GM12873 (cell line): ENCODE measurements at regions not wholly inside any gene's neighbourhood (a gene's known extent, or its start where the extent isn't known, plus 50 kb on each side); places are given as distances from the start of the nearest gene placed in this dataset.

Experiments
- TF ChIP-seq, protein P1 (sequence below): IDR thresholded peaks from 2 replicates; pipeline ENCODE4 v1.5.1; 2012; ENCODE audit warnings: low read depth, mild to moderate bottlenecking, moderate library complexity, low read length, control low read depth; ENCODE audit not compliant: insufficient read depth; ENCODE audit errors: missing control alignments

DNA sequence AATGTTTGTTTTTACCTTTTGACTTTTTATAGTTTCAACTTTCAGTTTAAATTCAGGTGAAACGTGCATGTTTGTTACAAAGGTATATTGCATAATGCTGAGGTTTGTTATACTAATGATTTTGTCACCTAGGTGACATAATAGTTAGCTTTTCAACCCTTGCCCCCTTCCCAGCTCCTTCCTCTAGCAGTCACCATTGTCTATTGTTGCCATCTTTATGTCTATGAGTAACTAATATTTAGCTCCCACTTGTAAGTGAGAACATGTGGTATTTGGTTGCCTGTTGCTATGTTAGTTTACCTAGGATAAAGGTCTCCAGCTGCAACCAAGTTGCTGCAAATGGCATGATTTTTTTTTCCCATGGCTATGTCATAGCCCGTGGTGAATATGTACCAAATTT is 322.3 kb upstream of the SETBP1 start:
- TF ChIP-seq, protein P1, sequence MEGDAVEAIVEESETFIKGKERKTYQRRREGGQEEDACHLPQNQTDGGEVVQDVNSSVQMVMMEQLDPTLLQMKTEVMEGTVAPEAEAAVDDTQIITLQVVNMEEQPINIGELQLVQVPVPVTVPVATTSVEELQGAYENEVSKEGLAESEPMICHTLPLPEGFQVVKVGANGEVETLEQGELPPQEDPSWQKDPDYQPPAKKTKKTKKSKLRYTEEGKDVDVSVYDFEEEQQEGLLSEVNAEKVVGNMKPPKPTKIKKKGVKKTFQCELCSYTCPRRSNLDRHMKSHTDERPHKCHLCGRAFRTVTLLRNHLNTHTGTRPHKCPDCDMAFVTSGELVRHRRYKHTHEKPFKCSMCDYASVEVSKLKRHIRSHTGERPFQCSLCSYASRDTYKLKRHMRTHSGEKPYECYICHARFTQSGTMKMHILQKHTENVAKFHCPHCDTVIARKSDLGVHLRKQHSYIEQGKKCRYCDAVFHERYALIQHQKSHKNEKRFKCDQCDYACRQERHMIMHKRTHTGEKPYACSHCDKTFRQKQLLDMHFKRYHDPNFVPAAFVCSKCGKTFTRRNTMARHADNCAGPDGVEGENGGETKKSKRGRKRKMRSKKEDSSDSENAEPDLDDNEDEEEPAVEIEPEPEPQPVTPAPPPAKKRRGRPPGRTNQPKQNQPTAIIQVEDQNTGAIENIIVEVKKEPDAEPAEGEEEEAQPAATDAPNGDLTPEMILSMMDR, result no peak

DNA sequence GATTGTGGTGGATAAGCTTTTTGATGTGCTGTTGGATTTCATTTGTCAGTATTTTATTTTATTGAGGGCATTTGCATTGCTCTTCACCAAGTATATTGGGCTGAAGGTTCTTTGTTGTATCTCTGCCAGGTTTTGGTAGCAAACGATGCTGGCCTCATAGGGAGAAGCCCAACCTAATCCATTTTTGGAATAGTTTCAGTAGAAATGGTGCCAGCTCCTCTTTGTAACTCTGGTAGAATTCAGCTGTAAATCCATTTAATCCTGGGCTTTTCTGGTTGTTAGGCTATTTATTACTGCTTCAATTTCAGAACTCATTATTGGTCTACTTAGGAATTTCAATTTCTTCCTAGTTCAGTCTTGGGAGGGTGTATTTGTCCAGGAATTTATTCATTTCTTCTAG is 309.8 kb upstream of the SETBP1 start:
- TF ChIP-seq, protein P1, result no peak

DNA sequence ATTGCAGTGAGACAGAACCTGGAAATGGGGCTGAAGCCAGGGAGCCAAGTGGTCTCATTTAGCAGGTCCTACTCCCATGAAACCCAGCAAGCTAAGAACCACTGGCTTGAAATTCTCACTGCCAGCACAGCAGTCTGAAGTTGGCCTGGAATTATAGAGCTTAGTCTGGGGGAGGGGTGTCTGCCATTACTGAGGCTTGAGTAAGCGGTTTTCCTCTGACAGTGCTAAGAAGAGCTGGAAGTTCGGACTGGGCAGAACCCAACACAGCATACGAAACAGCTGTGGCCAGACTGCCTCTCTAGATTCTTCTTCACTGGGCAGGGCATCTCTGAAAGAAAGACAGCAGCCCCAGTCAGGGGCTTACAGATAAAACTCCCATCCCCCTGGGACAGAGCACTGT is 305.7 kb upstream of the SETBP1 start:
- TF ChIP-seq, protein P1, result no peak

DNA sequence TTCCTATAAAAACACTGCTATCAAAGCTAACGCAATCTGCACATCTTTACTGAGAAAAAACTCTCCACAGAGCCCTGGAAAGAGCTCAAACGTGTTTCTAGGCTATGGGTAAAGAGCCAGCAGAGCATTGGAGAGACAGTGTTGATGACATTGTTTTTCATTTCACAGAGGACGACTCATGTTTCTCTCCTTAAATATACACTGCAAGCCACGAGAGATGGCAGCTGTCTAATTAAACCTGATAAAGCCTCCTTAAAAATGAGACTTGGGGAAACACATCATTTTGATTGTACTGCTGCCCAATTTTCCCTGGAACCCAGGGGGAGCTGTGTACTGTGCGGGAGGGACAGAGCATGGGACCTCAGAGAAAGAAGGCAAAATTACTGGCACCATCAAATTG is 294.3 kb upstream of the SETBP1 start:
- TF ChIP-seq, protein P1, result no peak

DNA sequence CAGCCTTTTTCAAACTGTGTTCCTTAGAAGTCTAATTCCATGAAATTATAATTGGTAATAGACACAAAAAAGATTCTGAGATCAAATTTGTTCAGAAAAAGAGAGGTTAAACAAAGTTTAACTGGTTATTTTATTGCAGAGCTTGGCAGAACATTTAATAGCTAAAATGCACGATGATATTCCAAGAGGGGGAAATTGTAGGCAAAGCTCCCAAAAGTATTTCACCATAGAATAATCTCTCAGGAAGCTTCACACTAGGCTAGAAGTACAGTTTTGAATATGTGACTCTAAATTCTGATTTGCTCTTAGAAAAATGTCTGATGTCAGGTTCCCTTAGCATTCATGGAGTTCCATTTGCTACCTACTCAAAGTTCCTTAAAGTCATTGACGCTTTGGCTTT is 292.4 kb upstream of the SETBP1 start:
- TF ChIP-seq, protein P1, result no peak

DNA sequence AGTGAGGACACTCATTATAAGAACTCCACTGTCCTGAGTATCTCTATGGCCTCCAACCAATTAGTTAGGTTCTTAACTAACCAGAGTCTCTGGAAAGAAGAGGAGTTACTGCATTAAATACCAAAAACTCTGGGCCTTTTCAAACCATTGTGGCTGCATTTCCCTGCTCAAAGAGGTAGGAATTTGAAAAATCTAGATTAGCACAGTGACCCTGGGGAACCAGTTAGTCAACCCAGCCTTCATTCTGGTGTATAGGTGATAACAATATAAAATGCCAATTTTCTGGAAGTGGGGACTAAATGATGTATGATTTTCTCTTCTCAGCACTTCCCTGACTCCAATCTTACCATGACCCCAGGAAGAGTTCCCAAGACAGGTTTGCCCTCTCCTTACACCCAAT is 287.8 kb upstream of the SETBP1 start:
- TF ChIP-seq, protein P1, result no peak

DNA sequence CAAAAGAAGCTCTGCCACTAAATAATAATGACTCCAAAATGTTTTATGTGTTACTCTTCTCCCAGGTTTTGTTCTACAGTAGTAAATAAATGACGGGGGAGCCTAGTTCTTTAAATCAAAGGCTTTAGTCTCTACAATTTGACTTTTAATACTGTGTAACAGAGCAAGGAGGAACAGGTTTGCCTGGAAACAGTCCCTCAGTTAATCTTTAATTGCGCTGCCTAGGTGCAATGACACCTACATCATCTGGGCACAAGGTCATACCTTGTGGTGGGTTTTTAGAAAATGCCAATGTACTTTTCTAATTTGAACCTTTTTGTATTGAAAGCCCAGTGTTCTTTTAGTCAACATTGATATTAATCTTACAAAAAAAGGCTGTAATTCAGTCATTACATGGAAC is 287.3 kb upstream of the SETBP1 start:
- TF ChIP-seq, protein P1, result no peak
